GM23338 (cell line): ENCODE measurements at regions not wholly inside any gene's neighbourhood (a gene's known extent, or its start where the extent isn't known, plus 50 kb on each side); places are given as distances from the start of the nearest gene placed in this dataset.

Experiments
- CREB1 ChIP-seq: fragments of 250-450 bp; sonication (Bioruptor Pico); IDR thresholded peaks from 2 replicates; pipeline ENCODE4 v1.5.0; 2020; ENCODE audit warnings: low read depth, mild to moderate bottlenecking, moderate library complexity
- CTCF ChIP-seq, 2 experiments: fragments of 200-600 bp in 1 of 2; sonication (generic) in 1 of 2; conservative IDR thresholded peaks; 2 replicates each; pipeline versions ENCODE4 v1.5.1 to v1.6.1; 2016 to 2017; ENCODE audit warnings: antibody characterized with exemption in 2 of 2, low read depth in 2 of 2, mild to moderate bottlenecking in 2 of 2, moderate library complexity in 1 of 2
- ETS1 ChIP-seq: IDR thresholded peaks from 2 replicates; pipeline ENCODE4 v1.6.1; 2016; ENCODE audit warnings: antibody characterized with exemption
- EZH2 ChIP-seq: fragments of 200-600 bp; sonication (generic); IDR thresholded peaks from one replicate; pipeline ENCODE4 v1.8.0; 2017; ENCODE audit warnings: antibody characterized with exemption, mild to moderate bottlenecking, low read depth; ENCODE audit not compliant: unreplicated experiment
- EZH2phosphoT487 ChIP-seq: fragments of 200-600 bp; sonication (generic); IDR thresholded peaks from one replicate; pipeline ENCODE4 v1.8.1; 2018; ENCODE audit warnings: antibody characterized with exemption; ENCODE audit not compliant: unreplicated experiment
- JUNB ChIP-seq: IDR thresholded peaks from one replicate; pipeline ENCODE4 v1.6.1; 2016; ENCODE audit warnings: antibody characterized with exemption; ENCODE audit not compliant: unreplicated experiment
- NANOG ChIP-seq: IDR thresholded peaks from 2 replicates; pipeline ENCODE4 v1.6.1; 2016; ENCODE audit warnings: antibody characterized with exemption, borderline replicate concordance
- POLR2AphosphoS5 ChIP-seq: IDR thresholded peaks from 2 replicates; pipeline ENCODE4 v1.6.1; 2016; ENCODE audit warnings: antibody characterized with exemption, low read depth
- REST ChIP-seq: IDR thresholded peaks from one replicate; pipeline ENCODE4 v1.6.1; 2018; ENCODE audit warnings: antibody characterized with exemption; ENCODE audit not compliant: unreplicated experiment
- ZNF462 ChIP-seq: fragments of 250-450 bp; sonication (Bioruptor Pico); IDR thresholded peaks from 2 replicates; pipeline ENCODE4 v1.5.0; 2020; ENCODE audit warnings: mild to moderate bottlenecking, moderate library complexity

- TF ChIP-seq POLR2AphosphoS5 (no peak), NANOG (no peak), CTCF (conservative IDR thresholded peaks at IDR 0.05; ENCODE audit: low read depth in 2 of 2) (no peak), EZH2 (no peak), JUNB (no peak), CREB1 (CRISPR knock-in tag) (no peak), REST (no peak), EZH2phosphoT487 (no peak), ETS1 (no peak), ZNF462 (CRISPR knock-in tag) (no peak)
These were observed 66.8 kb upstream of the RPS6KA2 start for GRCh38 chr6:166693880-166694279.
